WTC11 (cell line): ENCODE measurements at regions not wholly inside any gene's neighbourhood (a gene's known extent, or its start where the extent isn't known, plus 50 kb on each side); places are given as distances from the start of the nearest gene placed in this dataset.

Experiments
- ATAC-seq: fragments of 200-7000 bp; cut with Tn5 transposase; 2 replicates; pipeline ENCODE4 v1.10.0; 2021; ENCODE audit warnings: mild to moderate bottlenecking, moderate library complexity
- CTCF ChIA-PET: fragments of 300-600 bp; sonication (Branson Sonifier 250); formaldehyde crosslinking; loops from one replicate; lab custom pipeline; 2021; ENCODE audit warnings: antibody characterized with exemption; lab: Charles Lee
- POLR2A ChIA-PET: fragments of 350-600 bp; sonication (Branson Sonifier 250); formaldehyde crosslinking; loops from one replicate; lab custom pipeline; 2021; ENCODE audit warnings: antibody characterized with exemption; lab: Charles Lee
- DNase-seq: peaks from one replicate; pipeline ENCODE4 v3.0.0; 2021; ENCODE audit warnings: low spot score
- H3K27ac Mint-ChIP-seq: 2 replicates; pipeline ENCODE4 v1.8.0; 2021; ENCODE audit warnings: mixed read lengths
- H3K27me3 Mint-ChIP-seq: 2 replicates; pipeline ENCODE4 v1.8.0; 2021; ENCODE audit warnings: low read depth, mild to moderate bottlenecking, moderate library complexity, mixed read lengths
- H3K36me3 Mint-ChIP-seq: 2 replicates; pipeline ENCODE4 v1.8.0; 2021; ENCODE audit warnings: mixed read lengths
- H3K4me1 Mint-ChIP-seq: 2 replicates; pipeline ENCODE4 v1.8.0; 2022; ENCODE audit warnings: mixed read lengths
- H3K4me3 Mint-ChIP-seq: 2 replicates; pipeline ENCODE4 v1.8.0; 2021; ENCODE audit warnings: mild to moderate bottlenecking, moderate library complexity, mixed read lengths
- H3K9me3 Mint-ChIP-seq: 2 replicates; pipeline ENCODE4 v1.8.0; 2021; ENCODE audit warnings: mixed read lengths
- E2F5 ChIP-seq: sonication (generic); formaldehyde crosslinking; IDR thresholded peaks from 2 replicates; pipeline ENCODE4 v1.8.1; 2022; ENCODE audit warnings: mild to moderate bottlenecking, moderate library complexity, missing genetic modification reagents
- ETV6 ChIP-seq: sonication (generic); formaldehyde crosslinking; IDR thresholded peaks from 2 replicates; pipeline ENCODE4 v1.8.1; 2022; ENCODE audit warnings: mild to moderate bottlenecking, missing genetic modification reagents
- JAZF1 ChIP-seq: fragments of 250-450 bp; sonication (Bioruptor Pico); IDR thresholded peaks from 2 replicates; pipeline ENCODE4 v1.9.0; 2021; ENCODE audit warnings: moderate library complexity, mild to moderate bottlenecking, inconsistent platforms
- MYBL2 ChIP-seq: sonication (generic); formaldehyde crosslinking; IDR thresholded peaks from 2 replicates; pipeline ENCODE4 v1.8.1; 2023; ENCODE audit warnings: mild to moderate bottlenecking, moderate library complexity, missing genetic modification reagents
- NR2C2 ChIP-seq: sonication (generic); formaldehyde crosslinking; IDR thresholded peaks from 2 replicates; pipeline ENCODE4 v1.8.0; 2022; ENCODE audit warnings: mild to moderate bottlenecking, missing genetic modification reagents
- PREB ChIP-seq: sonication (generic); formaldehyde crosslinking; IDR thresholded peaks from 2 replicates; pipeline ENCODE4 v1.8.1; 2022; ENCODE audit warnings: mild to moderate bottlenecking, missing genetic modification reagents, moderate library complexity, borderline replicate concordance
- SOX15 ChIP-seq: fragments of 250-450 bp; sonication (Bioruptor Pico); IDR thresholded peaks from 2 replicates; pipeline ENCODE4 v1.9.0; 2021; ENCODE audit warnings: mild to moderate bottlenecking
- STAT6 ChIP-seq: sonication (generic); formaldehyde crosslinking; conservative IDR thresholded peaks from 2 replicates; pipeline ENCODE4 v1.8.1; 2023; ENCODE audit warnings: mild to moderate bottlenecking, low read depth, missing genetic modification reagents, moderate library complexity
- USF1 ChIP-seq: sonication (generic); formaldehyde crosslinking; IDR thresholded peaks from 2 replicates; pipeline ENCODE4 v1.8.0; 2022; ENCODE audit warnings: mild to moderate bottlenecking, missing genetic modification reagents
- ZBTB21 ChIP-seq: sonication (generic); formaldehyde crosslinking; IDR thresholded peaks from 2 replicates; pipeline ENCODE4 v1.8.1; 2023; ENCODE audit warnings: mild to moderate bottlenecking, missing genetic modification reagents, borderline replicate concordance
- ZNF232 ChIP-seq: sonication (generic); formaldehyde crosslinking; IDR thresholded peaks from 2 replicates; pipeline ENCODE4 v1.8.0; 2022; ENCODE audit warnings: mild to moderate bottlenecking, missing genetic modification reagents
- ZNF416 ChIP-seq: fragments of 250-450 bp; sonication (Bioruptor Pico); IDR thresholded peaks from 2 replicates; pipeline ENCODE4 v1.9.0; 2021; ENCODE audit warnings: mild to moderate bottlenecking, inconsistent platforms
- ZNF512 ChIP-seq: sonication (generic); formaldehyde crosslinking; IDR thresholded peaks from 2 replicates; pipeline ENCODE4 v1.8.1; 2022; ENCODE audit warnings: missing genetic modification reagents, borderline replicate concordance
- ZNF532 ChIP-seq: fragments of 250-450 bp; sonication (Bioruptor Pico); IDR thresholded peaks from 2 replicates; pipeline ENCODE4 v1.9.0; 2021; ENCODE audit warnings: mild to moderate bottlenecking, borderline replicate concordance

- no peak overlapping the region for H3K27ac Mint-ChIP-seq
- H3K36me3 Mint-ChIP-seq: no peaks in the 10 kb centered on the region
- CTCF ChIA-PET: no interaction called here
- POLR2A ChIA-PET: no interaction called here
- no peak overlapping the region for H3K4me3 Mint-ChIP-seq
- H3K27me3 Mint-ChIP-seq: no peaks in the 10 kb centered on the region
- no peak for DNase-seq
- H3K9me3 Mint-ChIP-seq: peaks cover 1% of the 10 kb centered on the region; the same call in 1 of the 2 replicates
- ATAC-seq: peak; percentile 18
- peaks cover 9% of the 10 kb centered on the region for H3K4me1 Mint-ChIP-seq
- TF ChIP-seq ZBTB21 (CRISPR knock-in tag) (no peak), ZNF532 (CRISPR knock-in tag) (no peak), ZNF232 (CRISPR knock-in tag) (no peak), SOX15 (CRISPR knock-in tag) (no peak), ETV6 (CRISPR knock-in tag) (no peak), MYBL2 (CRISPR knock-in tag) (no peak), ZNF512 (CRISPR knock-in tag) (no peak)
Observed at GRCh38 chr13:44713788-44714469, 137.8 kb upstream of the TSC22D1 start.

- H3K36me3 Mint-ChIP-seq: peaks cover 10% of the 10 kb centered on the region
- H3K4me1 Mint-ChIP-seq: no peaks in the 10 kb centered on the region
- H3K27me3 Mint-ChIP-seq: peaks cover 14% of the 10 kb centered on the region
- ChIA-PET CTCF (interaction anchor here (0.9 to 1.2 kb wide), 2 partner anchors 107 to 137 kb away, joined by 3 to 4 read pairs; no protein-coding TSS in a partner anchor), POLR2A (no interaction called here)
- H3K9me3 Mint-ChIP-seq: peaks cover 16% of the 10 kb centered on the region
- TF ChIP-seq STAT6 (CRISPR knock-in tag) (no peak), PREB (CRISPR knock-in tag) (no peak), NR2C2 (no peak), USF1 (CRISPR knock-in tag) (no peak), JAZF1 (no peak), ZBTB21 (CRISPR knock-in tag) (no peak), E2F5 (CRISPR knock-in tag) (no peak), ZNF416 (no peak), ETV6 (CRISPR knock-in tag) (no peak)
- no peak overlapping the region for H3K27ac Mint-ChIP-seq
- DNase-seq: no peak
- ATAC-seq: no peak
- no peak overlapping the region for H3K4me3 Mint-ChIP-seq
Observed at GRCh38 chr13:44711706-44712105, 135.6 kb upstream of the TSC22D1 start.
